Mesendoderm (in vitro differentiated cells): ENCODE measurements at regions not wholly inside any gene's neighbourhood (a gene's known extent, or its start where the extent isn't known, plus 50 kb on each side); places are given as distances from the start of the nearest gene placed in this dataset.

Source experiments
- DNase-seq: peaks from one replicate; pipeline ENCODE4 v3.0.0; 2013
- H2AK5ac ChIP-seq: 2 replicates; pipeline ENCODE4 v1.6.1; 2013; ENCODE audit warnings: low read length, inconsistent platforms
- H2BK120ac ChIP-seq: 2 replicates; pipeline ENCODE4 v1.6.1; 2013; ENCODE audit warnings: low read depth, mild to moderate bottlenecking, low read length, moderate library complexity, mixed read lengths
- H2BK15ac ChIP-seq: replicated peaks from 2 replicates; pipeline ENCODE4 v1.6.1; 2013; ENCODE audit warnings: low read depth, mild to moderate bottlenecking, moderate library complexity
- H2BK5ac ChIP-seq: 2 replicates; pipeline ENCODE4 v1.6.1; 2013; ENCODE audit warnings: low read length, inconsistent platforms
- H3K18ac ChIP-seq: 2 replicates; pipeline ENCODE4 v1.6.1; 2013; ENCODE audit warnings: mild to moderate bottlenecking, low read length, mixed read lengths
- H3K23ac ChIP-seq: one replicate; pipeline ENCODE4 v1.6.1; 2013; ENCODE audit warnings: low read length
- H3K27ac ChIP-seq: 2 replicates; pipeline ENCODE4 v1.5.1; 2013; ENCODE audit warnings: low read depth, mild to moderate bottlenecking, inconsistent platforms, low read length, moderate library complexity
- H3K27me3 ChIP-seq: 2 replicates; pipeline ENCODE4 v1.6.1; 2013; ENCODE audit warnings: low read length, control low read depth, mild to moderate bottlenecking, inconsistent platforms; ENCODE audit not compliant: insufficient read depth, poor library complexity
- H3K36me3 ChIP-seq: 2 replicates; pipeline ENCODE4 v1.6.1; 2013; ENCODE audit warnings: low read length, inconsistent platforms; ENCODE audit not compliant: control insufficient read depth, insufficient read depth
- H3K4ac ChIP-seq: one replicate; pipeline ENCODE4 v1.6.1; 2013; ENCODE audit warnings: low read depth, mild to moderate bottlenecking, low read length, moderate library complexity
- H3K4me1 ChIP-seq: 2 replicates; pipeline ENCODE4 v1.6.1; 2013; ENCODE audit warnings: low read depth, low read length, inconsistent platforms; ENCODE audit not compliant: control insufficient read depth
- H3K4me2 ChIP-seq: 2 replicates; pipeline ENCODE4 v1.6.1; 2013; ENCODE audit warnings: low read length
- H3K4me3 ChIP-seq: 2 replicates; pipeline ENCODE4 v1.5.1; 2013; ENCODE audit warnings: mild to moderate bottlenecking, low read length
- H3K56ac ChIP-seq: one replicate; pipeline ENCODE4 v1.6.1; 2013; ENCODE audit warnings: low read length
- H3K79me1 ChIP-seq: 2 replicates; pipeline ENCODE4 v1.6.1; 2013; ENCODE audit warnings: low read length, inconsistent platforms
- H3K79me2 ChIP-seq: 2 replicates; pipeline ENCODE4 v1.6.1; 2013; ENCODE audit warnings: mild to moderate bottlenecking, low read length; ENCODE audit not compliant: control insufficient read depth, insufficient read depth
- H3K9ac ChIP-seq: 2 replicates; pipeline ENCODE4 v1.6.1; 2013; ENCODE audit warnings: low read length, inconsistent platforms
- H4K5ac ChIP-seq: one replicate; pipeline ENCODE4 v1.6.1; 2013; ENCODE audit warnings: low read length
- H4K8ac ChIP-seq: one replicate; pipeline ENCODE4 v1.6.1; 2013; ENCODE audit warnings: low read depth, mild to moderate bottlenecking, control low read depth, low read length, moderate library complexity
- WGBS: extraction: QIAGEN DNeasy Blood & Tissue Kit; methylation state at CpG from one replicate; pipeline ENCODE4 v1.1.7; 2013; ENCODE audit warnings: low lambda C conversion rate, missing lambda C conversion rate; ENCODE audit not compliant: insufficient coverage; ENCODE audit errors: extremely low coverage; 5-methylcytosine and 5-hydroxymethylcytosine counted together

DNA sequence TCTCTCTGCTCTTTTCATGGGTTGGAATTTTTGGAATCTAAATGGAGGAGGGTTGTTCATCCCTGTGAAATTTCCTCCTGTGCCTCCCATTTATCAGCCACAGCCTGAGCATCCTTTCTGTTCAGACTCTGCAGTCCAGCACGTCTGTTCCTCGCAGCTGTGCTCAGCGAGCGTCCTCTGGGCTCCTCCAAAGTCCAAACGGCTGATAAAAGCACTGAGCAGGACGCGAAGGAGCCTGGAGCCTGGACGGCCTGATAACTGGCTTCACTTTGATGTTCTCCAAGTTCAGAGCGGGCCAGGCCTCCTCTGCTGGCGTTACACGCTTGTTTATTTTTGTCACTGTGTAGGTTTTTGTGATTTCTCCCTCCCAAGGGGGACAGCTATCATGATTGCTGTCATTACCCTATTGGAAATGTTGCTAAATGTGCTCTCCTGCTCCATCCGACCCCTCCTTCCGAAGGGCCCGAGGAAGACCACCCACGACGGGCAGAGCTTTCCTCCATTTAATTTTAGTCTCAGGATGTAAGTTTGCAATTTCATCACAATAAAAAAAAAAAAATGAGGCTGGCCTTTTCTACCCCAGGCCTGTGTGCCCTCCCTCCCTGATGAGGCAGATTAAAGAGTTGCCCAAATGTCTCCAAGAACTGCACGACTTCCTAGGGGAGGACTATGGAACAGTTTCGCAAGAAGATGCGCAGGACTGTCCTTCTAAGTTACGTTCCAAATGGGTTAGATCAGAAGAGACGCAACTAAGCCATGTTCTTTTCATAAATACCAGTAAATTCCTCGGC is 290.5 kb upstream of the FOXF1 start:
- WGBS, result no CpG with 5 or more reads among the region's 22 CpGs

DNA sequence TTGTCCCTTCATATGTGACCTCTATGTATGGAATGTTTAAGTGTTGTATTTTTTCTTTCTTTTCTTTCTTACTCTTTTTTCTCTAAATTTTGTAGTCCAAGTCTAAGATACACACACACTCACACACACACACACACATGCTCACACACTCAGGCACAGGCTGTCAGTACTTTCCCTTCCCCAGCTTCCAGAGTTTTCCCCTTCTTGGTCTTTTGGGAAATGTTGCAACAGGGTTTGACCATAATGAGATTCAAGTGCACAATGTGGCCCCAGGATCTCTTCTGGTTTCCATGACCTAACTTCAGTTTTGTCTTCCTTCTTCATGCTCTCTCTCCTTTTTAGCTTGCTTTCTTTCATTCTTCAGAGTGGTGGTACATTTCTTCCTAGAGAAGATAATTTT is 289.8 kb upstream of the FOXF1 start:
- Histone ChIP-seq H2BK120ac (no peak overlapping the region), H3K4me1 (no peaks in the 10 kb centered on the region), H3K4me2 (no peak overlapping the region), H4K5ac (no peak overlapping the region), H3K23ac (no peak overlapping the region), H3K4me3 (no peak overlapping the region), H3K56ac (no peak overlapping the region), H2AK5ac (no peak overlapping the region), H3K36me3 (no peaks in the 10 kb centered on the region), H2BK5ac (no peak overlapping the region), H3K9ac (no peak overlapping the region), H3K4ac (no peak overlapping the region), H3K79me2 (no peaks in the 10 kb centered on the region), H3K27me3 (no peaks in the 10 kb centered on the region), H4K8ac (no peak overlapping the region), H3K27ac (no peak overlapping the region), H3K79me1 (no peaks in the 10 kb centered on the region), H2BK15ac (no peak overlapping the region), H3K18ac (no peak overlapping the region)
- DNase-seq, result no peak

More for the DNA sequence above, 290.5 kb upstream of the FOXF1 start:
- H3K4me2 ChIP-seq, result no peak overlapping the region
- H2BK15ac ChIP-seq, result no peak overlapping the region
- no peak overlapping the region for H4K8ac ChIP-seq
- H2BK5ac ChIP-seq, result no peak overlapping the region
- no peak for DNase-seq
- H3K56ac ChIP-seq, result no peak overlapping the region
- H3K27me3 ChIP-seq, result no peaks in the 10 kb centered on the region
- no peaks in the 10 kb centered on the region for H3K79me2 ChIP-seq
- H3K4me3 ChIP-seq, result no peak overlapping the region
- H3K36me3 ChIP-seq, result no peaks in the 10 kb centered on the region
- no peak overlapping the region for H2BK120ac ChIP-seq
- H3K4ac ChIP-seq, result no peak overlapping the region
- no peak overlapping the region for H3K27ac ChIP-seq
- H3K4me1 ChIP-seq, result no peaks in the 10 kb centered on the region
- no peak overlapping the region for H2AK5ac ChIP-seq
- no peaks in the 10 kb centered on the region for H3K79me1 ChIP-seq
- no peak overlapping the region for H3K9ac ChIP-seq
- no peak overlapping the region for H3K23ac ChIP-seq
- H4K5ac ChIP-seq, result no peak overlapping the region
- no peak overlapping the region for H3K18ac ChIP-seq

DNA sequence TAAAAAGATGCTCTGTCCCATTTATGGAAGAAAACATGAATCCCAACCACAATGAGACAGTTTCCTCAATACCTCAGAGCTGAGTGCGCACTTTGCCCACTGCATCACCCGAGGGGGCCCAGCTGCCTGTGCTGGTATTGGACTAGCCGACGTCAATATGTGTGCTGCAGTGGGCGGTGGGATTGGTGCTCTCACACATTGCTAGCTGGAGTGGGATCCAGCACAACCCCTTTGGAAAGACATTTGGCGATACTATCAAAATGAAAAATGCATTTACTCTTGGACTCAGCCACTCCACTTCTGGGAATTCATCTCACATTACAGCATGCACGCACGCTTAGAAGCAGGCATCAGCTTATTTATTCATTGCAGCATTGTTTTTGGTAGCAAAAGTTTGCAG is 289.2 kb upstream of the FOXF1 start:
- H3K4ac ChIP-seq, result no peak overlapping the region
- H2BK15ac ChIP-seq, result no peak overlapping the region
- H2BK120ac ChIP-seq, result no peak overlapping the region
- H3K27me3 ChIP-seq, result no peaks in the 10 kb centered on the region
- no peak overlapping the region for H3K23ac ChIP-seq
- no peaks in the 10 kb centered on the region for H3K79me2 ChIP-seq
- H3K79me1 ChIP-seq, result no peaks in the 10 kb centered on the region
- no peak overlapping the region for H2AK5ac ChIP-seq
- no peak overlapping the region for H4K8ac ChIP-seq
- no peaks in the 10 kb centered on the region for H3K36me3 ChIP-seq
- DNase-seq, result no peak
- H4K5ac ChIP-seq, result no peak overlapping the region
- no peaks in the 10 kb centered on the region for H3K4me1 ChIP-seq
- H3K56ac ChIP-seq, result no peak overlapping the region
- H3K27ac ChIP-seq, result no peak overlapping the region
- H3K4me3 ChIP-seq, result no peak overlapping the region
- no peak overlapping the region for H3K9ac ChIP-seq
- no CpG with 5 or more reads among the region's 8 CpGs for WGBS
- no peak overlapping the region for H3K4me2 ChIP-seq
- H3K18ac ChIP-seq, result no peak overlapping the region
- H2BK5ac ChIP-seq, result no peak overlapping the region

DNA sequence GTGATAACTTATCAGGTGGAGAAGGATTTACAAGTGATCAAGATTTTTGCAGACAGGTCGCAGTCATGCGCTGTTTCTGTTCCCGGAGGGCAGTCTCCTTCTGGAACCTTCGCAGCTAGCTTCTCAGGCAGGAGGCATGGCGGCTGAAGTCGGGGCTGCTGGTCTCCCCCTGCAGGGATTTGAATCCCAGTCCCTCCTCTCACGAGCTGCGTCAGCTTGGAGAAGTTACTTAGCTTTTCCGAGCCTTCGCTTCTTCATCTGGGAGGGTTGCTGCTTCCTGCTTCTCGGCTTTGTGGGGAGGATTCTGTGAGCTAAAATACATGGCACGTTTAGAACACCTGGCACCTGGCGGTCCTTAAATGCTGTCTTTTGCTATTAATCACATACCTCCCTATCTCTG is 287.8 kb upstream of the FOXF1 start:
- Histone ChIP-seq H2BK5ac (no peak overlapping the region), H3K27ac (no peak overlapping the region), H3K79me1 (no peaks in the 10 kb centered on the region), H3K27me3 (no peaks in the 10 kb centered on the region), H3K4ac (no peak overlapping the region), H3K18ac (no peak overlapping the region), H2BK15ac (no peak overlapping the region), H3K4me2 (no peak overlapping the region), H3K9ac (no peak overlapping the region), H4K5ac (no peak overlapping the region), H2BK120ac (no peak overlapping the region), H3K56ac (no peak overlapping the region), H3K23ac (no peak overlapping the region), H3K79me2 (no peaks in the 10 kb centered on the region), H2AK5ac (no peak overlapping the region), H4K8ac (no peak overlapping the region), H3K4me3 (no peak overlapping the region), H3K36me3 (no peaks in the 10 kb centered on the region), H3K4me1 (no peaks in the 10 kb centered on the region)
- no CpG with 5 or more reads among the region's 13 CpGs for WGBS
- peak; percentile 15 for DNase-seq

DNA sequence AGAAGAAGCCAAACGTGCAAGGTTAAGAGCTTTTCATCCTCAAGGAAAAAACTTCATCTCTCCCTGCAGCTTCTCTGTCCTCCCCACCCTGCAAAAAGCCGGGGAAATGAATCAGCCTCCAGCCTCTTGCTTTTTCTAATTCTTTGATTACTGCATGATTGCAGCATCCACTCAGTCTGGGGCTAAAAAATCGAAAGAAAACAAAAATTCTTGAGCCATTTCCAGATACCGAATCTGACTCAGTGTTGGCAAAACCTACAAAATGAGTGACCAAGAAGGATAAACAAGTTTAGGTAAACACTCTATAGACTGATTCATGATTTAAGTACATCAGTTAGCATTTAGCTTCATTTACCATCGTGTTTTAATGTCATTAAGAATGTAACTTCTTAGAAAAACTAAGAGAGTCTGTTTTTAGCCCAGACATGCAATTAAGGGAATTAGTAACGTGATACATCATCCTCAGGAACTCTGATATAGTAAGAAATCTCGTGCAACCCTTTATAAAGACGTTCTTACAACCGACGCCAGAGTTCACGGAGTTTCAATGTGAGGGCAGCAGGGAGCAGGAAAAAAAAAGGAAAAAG is 287.3 kb upstream of the FOXF1 start:
- Histone ChIP-seq H2AK5ac (no peak overlapping the region), H3K4ac (no peak overlapping the region), H3K9ac (no peak overlapping the region), H3K4me2 (no peak overlapping the region), H3K18ac (no peak overlapping the region), H4K5ac (no peak overlapping the region), H3K27ac (no peak overlapping the region), H3K4me1 (no peaks in the 10 kb centered on the region), H4K8ac (no peak overlapping the region), H3K23ac (no peak overlapping the region), H3K79me2 (no peaks in the 10 kb centered on the region), H3K4me3 (no peak overlapping the region), H2BK5ac (no peak overlapping the region), H2BK15ac (no peak overlapping the region), H3K27me3 (no peaks in the 10 kb centered on the region), H3K79me1 (no peaks in the 10 kb centered on the region), H3K56ac (no peak overlapping the region), H2BK120ac (no peak overlapping the region), H3K36me3 (no peaks in the 10 kb centered on the region)
- no CpG with 5 or more reads among the region's 11 CpGs for WGBS
- DNase-seq, result no peak

DNA sequence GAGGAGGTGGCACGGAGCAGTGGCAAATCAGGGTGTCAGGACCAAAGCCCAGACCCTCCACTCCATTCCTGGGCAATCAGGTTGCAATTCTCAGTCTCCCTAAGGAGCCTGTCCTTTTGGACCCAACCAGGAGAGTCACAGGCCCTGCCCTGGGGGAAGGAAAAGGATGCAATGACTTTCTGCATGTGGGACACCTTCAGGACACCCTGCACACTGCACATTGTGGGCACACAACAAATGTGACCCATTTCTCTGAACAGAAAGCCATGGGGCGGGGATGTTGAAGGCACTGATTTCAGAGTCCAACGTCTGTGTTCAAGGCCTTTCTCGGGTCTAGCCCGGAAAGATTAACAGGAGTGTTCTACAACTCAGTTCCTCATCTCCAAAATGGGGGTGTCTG is 286.2 kb upstream of the FOXF1 start:
- H3K23ac ChIP-seq, result no peak overlapping the region
- H4K8ac ChIP-seq, result no peak overlapping the region
- no peak overlapping the region for H2BK120ac ChIP-seq
- H2BK15ac ChIP-seq, result no peak overlapping the region
- H3K18ac ChIP-seq, result no peak overlapping the region
- H3K36me3 ChIP-seq, result no peaks in the 10 kb centered on the region
- H3K9ac ChIP-seq, result no peak overlapping the region
- H3K27me3 ChIP-seq, result no peaks in the 10 kb centered on the region
- H3K4me3 ChIP-seq, result no peak overlapping the region
- no peak overlapping the region for H3K4me2 ChIP-seq
- H2BK5ac ChIP-seq, result no peak overlapping the region
- H3K4ac ChIP-seq, result no peak overlapping the region
- no peaks in the 10 kb centered on the region for H3K4me1 ChIP-seq
- WGBS, result no CpG with 5 or more reads among the region's 5 CpGs
- no peaks in the 10 kb centered on the region for H3K79me2 ChIP-seq
- no peak overlapping the region for H3K27ac ChIP-seq
- DNase-seq, result no peak
- no peak overlapping the region for H4K5ac ChIP-seq
- no peak overlapping the region for H3K56ac ChIP-seq
- H2AK5ac ChIP-seq, result no peak overlapping the region
- no peaks in the 10 kb centered on the region for H3K79me1 ChIP-seq
